ENCODE measurements at regions not wholly inside any gene's neighbourhood (a gene's known extent, or its start where the extent isn't known, plus 50 kb on each side); places are given as distances from the start of the nearest gene placed in this dataset.

GRCh38 chr15:77696871-77697270 is 64.2 kb upstream of the LINGO1 start (continued):
- TF ChIP-seq RBBP5 (IDR thresholded peaks at IDR 0.05; ENCODE audit: borderline replicate concordance, low read depth, low read length) = no peak

Data from H1 (cell line).